NT2/D1 (cell line): ENCODE measurements at regions not wholly inside any gene's neighbourhood (a gene's known extent, or its start where the extent isn't known, plus 50 kb on each side); places are given as distances from the start of the nearest gene placed in this dataset.
"Not testable (repeated sequence)": the region's sequence is repeated elsewhere in the genome, so short reads cannot be mapped to it uniquely, and the experiment has no call there.

Experiments
- DNase-seq: peaks from one replicate; pipeline ENCODE4 v3.0.0-alpha.2; 2011; ENCODE audit warnings: low read depth, low spot score
- H3K27me3 ChIP-seq: 2 replicates; pipeline ENCODE4 v1.6.0; 2011; ENCODE audit warnings: mild to moderate bottlenecking; ENCODE audit not compliant: insufficient read length, insufficient read depth
- H3K36me3 ChIP-seq: 2 replicates; pipeline ENCODE4 v1.6.1; 2011; ENCODE audit warnings: mild to moderate bottlenecking, low read length, mixed read lengths; ENCODE audit not compliant: insufficient read depth, insufficient read length
- H3K4me1 ChIP-seq: 2 replicates; pipeline ENCODE4 v1.5.1; 2011; ENCODE audit not compliant: insufficient read depth, insufficient read length
- H3K4me3 ChIP-seq: 2 replicates; pipeline ENCODE4 v1.5.1; 2011; ENCODE audit warnings: low read depth; ENCODE audit not compliant: insufficient read length
- H3K9ac ChIP-seq: 2 replicates; pipeline ENCODE4 v1.6.0; 2011; ENCODE audit warnings: low read depth; ENCODE audit not compliant: insufficient read length
- H3K9me3 ChIP-seq: 2 replicates; pipeline ENCODE4 v1.5.1; 2011; ENCODE audit warnings: mild to moderate bottlenecking, low read length; ENCODE audit not compliant: insufficient read depth
- SUZ12 ChIP-seq: IDR thresholded peaks from 2 replicates; pipeline ENCODE4 v1.6.1; 2011; ENCODE audit not compliant: insufficient read length, insufficient read depth; ENCODE audit errors: extremely low read depth
- YY1 ChIP-seq: IDR thresholded peaks from 2 replicates; pipeline ENCODE4 v1.6.1; 2011; ENCODE audit not compliant: insufficient read length, insufficient read depth
- ZNF274 ChIP-seq: IDR thresholded peaks from 2 replicates; pipeline ENCODE4 v1.6.1; 2011; ENCODE audit warnings: mild to moderate bottlenecking, low read depth, low read length

GRCh38 chr1:161420763-161421455, 53.2 kb upstream of the CFAP126 start:
- Histone ChIP-seq H3K4me3 (peak overlapping the region; percentile 21), H3K27me3 (peaks cover 4% of the 10 kb centered on the region), H3K4me1 (peaks cover 2% of the 10 kb centered on the region), H3K9ac (no peak overlapping the region), H3K9me3 (no peaks in the 10 kb centered on the region), H3K36me3 (no peaks in the 10 kb centered on the region)
- DNase-seq = peak; percentile 64
- no peak for TF ChIP-seq ZNF274
- no peak for TF ChIP-seq YY1
- no peak for TF ChIP-seq SUZ12

- not testable (repeated sequence) for H3K4me3 ChIP-seq, H3K9ac ChIP-seq, H3K4me1 ChIP-seq, H3K36me3 ChIP-seq, H3K27me3 ChIP-seq, DNase-seq, H3K9me3 ChIP-seq
Observed at GRCh38 chr1:161417536-161417935, 49.9 kb upstream of the CFAP126 start.
